C1 segment of cervical spinal cord (tissue), 14 donors: ENCODE measurements at regions not wholly inside any gene's neighbourhood (a gene's known extent, or its start where the extent isn't known, plus 50 kb on each side); places are given as distances from the start of the nearest gene placed in this dataset.
"Not testable (repeated sequence)": the region's sequence is repeated elsewhere in the genome, so short reads cannot be mapped to it uniquely, and the experiment has no call there.

Source experiments
- DNase-seq, 14 donors: peaks; one replicate each; lab custom pipeline; 2025; lab: John Stamatoyannopoulos, UW

DNA sequence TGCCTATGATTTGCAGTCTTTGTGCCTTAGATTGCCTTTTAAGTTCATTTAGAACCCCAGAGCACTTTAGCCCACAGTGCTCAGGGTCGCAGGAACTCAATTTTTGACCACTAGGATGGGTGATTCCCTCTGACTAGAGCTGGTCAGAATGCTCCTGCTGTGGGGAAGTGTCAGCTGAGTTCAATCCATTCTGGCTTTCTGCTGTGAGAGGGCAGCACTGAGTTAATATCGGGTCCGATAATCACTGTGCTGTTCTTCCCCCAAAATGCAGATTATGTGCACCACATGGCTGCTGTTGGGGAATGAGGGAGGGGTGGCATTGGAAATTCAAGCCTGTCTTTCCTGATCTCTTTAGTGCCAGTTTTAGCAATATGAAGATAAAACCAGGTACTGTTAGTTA lies 886.4 kb downstream of the DNAJB9 start:
- DNase-seq, result no peak

DNA sequence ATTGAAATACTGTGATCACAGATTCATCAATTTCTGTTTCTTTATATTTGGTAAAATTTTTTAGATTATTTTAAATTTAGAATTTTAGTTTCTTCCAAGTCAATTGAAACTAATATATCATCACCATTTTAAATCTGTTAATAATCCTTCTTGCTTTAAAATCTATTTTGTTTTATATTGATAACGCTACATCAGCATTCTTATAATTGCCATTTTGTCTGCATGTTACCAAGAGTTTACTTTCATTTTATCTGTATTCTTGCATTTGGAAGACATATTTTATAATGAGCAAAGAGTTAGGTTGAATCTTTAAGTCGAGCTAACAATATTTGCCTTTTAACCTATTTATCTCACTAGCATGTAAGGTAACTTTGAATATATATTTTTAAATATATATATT lies 890.6 kb downstream of the DNAJB9 start:
- no peak for DNase-seq

DNA sequence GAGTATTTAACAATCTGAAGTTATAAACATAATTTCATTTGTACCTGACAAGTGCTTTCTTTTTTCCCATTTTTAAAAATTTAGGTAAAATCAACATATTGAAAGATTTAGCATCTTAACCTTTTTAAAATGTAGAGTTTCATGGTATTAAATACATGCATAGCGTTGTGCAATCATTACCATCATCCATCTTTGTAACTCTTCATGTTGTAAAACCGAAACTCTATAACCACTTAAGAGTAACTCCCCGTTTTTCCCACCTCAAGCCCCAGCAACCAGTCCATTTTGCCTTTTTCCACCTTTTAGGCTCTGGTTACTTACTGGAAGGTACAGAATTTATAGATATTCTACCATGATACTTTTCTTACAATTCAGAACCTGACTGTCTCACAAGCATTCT lies 892.5 kb downstream of the DNAJB9 start:
- no peak for DNase-seq

DNA sequence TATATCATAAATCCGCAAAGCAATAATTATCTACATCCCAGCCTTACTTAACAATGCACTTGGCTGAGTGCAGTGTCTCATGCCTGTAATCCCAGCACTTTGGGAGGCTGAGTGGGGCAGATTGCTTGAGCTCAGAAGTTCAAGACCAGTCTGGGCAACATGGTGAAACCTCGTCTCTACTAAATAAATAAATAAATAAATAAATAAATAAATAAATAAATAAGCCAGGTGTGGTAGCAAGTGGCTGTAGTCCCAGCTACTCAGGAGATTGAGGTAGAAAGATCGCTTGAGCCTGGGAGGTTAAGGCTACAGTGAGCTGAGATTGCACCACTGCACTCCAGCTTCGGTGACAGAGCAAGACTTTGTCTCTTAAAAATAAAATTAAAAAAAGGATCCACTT lies 898.1 kb downstream of the DNAJB9 start:
- not testable (repeated sequence) for DNase-seq

DNA sequence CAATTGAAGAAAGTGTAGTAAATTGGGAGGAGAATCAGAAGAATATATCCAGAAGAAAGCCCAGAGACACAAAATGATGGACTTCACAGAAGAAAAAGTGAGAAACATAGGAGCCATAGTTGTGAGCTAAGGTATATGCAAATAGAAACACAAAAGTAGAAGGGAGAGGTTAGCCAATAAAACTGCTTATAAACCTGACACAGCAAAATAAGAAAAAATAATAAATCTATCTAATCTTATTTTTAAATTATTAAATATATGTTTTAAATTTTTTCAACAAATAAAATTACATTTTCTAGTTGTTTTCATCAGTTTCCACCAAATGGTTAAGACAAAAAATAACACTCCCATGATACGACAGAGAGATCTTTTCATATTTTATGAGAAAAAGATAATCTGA lies 903.5 kb downstream of the DNAJB9 start:
- DNase-seq, result no peak

DNA sequence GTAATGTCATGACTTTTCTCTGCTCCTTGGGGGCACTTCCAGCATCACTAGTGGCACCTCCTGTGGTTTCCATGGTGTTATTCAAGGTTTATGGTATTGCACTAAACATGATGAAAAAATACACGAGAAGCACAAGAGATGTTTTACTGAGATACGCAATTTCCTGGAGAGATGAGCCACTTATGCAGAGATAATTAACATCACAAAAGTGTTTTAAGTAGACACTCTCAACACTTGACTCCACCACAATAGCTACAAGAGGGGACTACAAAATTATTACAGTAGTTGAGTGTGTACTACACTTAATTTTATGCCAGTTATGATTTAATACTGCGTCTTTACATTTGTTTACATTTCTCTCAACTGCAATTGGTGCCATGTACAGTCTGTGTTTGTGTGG lies 906.7 kb downstream of the DNAJB9 start:
- no peak for DNase-seq

DNA sequence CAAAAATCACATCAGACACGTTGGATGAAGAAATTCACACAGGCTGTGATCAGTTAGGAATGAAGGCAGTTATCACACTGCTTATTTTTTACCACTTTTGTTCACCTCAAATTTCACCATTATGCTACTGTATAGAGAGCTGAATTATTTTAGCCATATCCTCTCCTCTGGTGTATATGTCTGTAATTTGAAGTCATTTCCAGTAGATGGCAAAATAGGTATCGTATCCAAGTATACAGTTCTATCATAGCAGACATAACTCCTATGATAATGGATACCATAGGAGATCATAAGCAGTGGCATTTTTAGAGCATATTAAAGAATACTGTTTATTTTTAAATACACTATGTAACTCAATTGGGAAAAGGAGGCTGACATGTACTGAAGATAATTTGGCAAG lies 909.7 kb downstream of the DNAJB9 start:
- DNase-seq, result no peak

DNA sequence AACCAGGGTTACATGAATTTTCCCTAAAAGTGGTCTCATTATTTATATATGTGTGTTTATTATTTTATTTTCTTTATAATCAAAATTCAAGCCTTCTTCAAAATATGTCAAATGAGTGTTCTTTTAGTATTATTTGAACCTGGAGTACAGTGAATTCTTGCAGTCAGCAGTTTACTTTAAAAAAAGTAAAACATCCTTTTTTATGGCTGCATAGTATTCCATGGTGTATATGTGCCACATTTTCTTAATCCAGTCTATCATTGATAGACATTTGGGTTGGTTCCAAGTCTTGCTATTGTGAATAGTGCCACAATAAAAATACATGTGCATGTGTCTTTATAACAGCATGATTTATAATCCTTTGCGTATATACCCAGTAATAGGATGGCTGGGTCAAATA lies 920.9 kb downstream of the DNAJB9 start:
- DNase-seq, result not testable (repeated sequence)

DNA sequence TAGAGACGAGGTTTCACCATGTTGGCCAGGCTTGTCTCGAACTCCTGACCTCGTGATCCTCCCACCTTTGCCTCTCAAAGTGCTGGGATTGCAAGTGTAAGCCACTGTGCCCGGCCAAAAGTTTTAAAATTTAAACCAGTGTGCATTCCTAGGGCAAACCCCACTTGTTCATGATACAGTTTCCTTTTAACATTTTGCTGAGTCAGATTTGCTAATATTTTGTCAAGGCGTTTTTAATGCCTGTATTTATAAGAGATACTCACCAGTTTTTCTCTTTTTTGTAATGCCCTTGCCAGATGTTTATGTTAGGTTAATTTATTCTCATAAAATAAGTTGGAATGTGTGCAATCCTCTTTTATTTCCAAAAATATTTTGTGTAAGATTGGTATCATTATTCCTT lies 927.4 kb downstream of the DNAJB9 start:
- no peak for DNase-seq

DNA sequence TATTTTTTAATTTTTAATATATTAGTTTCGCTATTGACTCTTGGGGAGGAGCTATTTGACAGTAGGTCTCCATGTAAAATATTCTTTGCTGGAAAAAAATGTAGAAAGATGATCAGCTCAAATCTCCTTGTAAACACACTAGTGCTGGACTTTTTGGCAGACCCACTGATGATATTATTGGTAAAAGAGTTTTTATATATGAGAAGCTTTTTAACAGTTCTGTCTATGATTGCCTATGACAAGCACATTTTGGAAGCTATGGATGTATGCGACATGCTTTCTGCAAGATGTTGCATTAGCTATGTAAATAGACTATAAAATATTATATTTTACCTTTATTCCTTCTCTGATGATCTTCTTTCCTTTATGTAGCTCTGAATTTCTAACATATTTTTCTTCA lies 928.5 kb downstream of the DNAJB9 start:
- no peak for DNase-seq

DNA sequence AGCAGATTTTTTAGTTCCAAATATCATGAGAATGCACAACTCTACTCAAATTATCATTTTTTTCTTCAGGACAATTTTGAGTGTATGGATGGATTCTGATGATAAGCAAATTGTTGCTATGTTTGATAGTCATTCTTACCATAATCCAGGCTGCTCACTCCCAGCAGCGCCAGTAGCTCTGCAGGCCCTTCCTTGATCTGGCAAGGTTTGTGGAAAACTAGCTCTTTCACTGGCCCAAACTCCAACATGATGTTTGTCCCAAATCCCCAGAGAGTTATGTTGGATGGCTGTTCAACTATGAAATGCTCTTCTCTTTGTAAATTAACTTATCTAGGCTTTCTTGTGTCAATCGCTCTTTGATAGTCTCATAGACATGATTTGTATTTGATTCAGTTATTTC lies 933.7 kb downstream of the DNAJB9 start:
- no peak for DNase-seq

DNA sequence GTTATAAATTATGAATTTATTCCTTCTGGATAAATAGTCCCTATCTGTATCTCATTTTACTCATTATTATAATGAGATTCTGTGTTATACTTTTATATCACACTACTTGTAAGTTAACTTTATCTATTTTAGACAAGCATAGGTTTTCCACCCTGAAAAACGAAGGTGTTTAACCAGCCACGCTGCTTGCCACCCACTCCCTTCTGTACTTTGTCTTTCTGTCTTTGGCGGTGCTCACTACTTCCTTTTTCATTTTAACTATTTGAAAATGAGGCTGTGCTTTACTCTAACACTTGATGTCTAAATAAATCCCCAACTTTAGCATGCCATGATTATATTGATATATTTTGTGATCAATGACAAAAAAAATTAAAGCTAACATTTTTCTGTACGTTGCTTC lies 952.9 kb downstream of the DNAJB9 start:
- no peak for DNase-seq

DNA sequence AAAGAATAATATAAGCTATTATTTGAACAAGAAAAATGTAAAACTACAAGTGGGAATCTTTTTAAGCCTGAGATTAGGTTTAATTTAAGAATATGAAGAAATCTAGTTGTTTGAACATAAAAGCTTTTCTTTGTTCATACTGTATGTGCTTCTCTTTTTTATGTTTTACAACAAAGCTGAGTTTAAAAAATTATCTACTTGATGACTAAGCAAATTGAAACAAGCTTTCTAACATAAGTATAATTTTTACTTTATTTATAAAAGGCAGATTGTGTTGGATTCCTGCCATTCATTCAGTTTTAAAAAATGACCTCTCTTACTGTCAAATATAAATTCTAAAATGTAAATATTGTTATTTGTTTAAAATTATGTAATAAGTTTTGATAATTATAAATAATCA lies 958.2 kb downstream of the DNAJB9 start:
- DNase-seq, result no peak

DNA sequence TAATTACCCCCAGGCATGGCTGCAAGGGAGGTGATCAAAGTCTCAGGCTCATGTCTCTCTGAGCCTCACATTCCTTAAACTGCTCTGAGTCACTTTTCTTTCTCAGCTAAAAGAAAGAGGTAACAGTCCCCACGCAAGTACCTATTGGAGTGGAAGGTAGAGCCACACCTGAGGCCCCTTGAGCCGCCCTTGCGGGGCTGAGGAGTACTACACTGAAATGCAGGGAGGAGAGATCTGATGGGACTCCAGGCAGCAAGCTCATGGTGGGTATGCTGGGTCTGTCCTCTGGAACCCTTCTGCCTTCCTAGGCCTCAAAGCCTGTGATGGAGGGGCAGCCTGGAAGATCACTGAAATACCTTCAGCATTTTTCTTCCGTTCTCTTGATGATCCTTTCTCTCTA lies 960.0 kb downstream of the DNAJB9 start:
- DNase-seq, result no peak

DNA sequence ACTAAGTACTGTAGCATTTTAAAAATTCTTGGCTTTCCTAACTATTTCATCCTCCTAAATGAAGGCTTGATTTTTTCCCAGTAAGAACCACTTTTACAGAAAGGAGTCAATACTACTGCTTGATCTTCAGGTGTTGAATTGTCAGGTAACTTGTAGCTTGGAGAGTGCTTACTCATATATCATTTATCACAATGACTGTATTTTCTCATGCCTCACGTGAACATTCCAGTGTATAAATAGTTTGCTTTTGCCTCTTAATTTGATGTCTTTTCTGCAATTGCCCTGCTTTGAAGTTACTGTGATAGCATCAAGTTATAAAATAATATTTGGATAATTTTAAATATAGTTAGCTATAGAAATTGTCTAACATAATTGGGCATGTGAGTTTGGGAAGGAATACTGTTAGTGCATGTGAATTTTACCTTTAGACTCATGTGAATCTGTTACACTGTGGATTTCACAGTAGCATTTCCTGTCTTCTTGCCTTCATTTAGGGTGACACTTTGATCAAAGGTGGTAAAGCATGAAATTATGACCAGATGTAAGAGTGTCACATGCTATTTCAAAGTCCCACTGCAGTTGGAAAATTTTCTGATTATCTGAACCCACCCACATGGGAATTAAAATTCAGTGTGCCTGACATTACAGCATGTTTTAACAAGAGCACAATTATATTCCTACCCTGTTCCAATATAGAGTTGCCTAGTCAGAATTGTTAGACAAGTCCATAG lies 962.8 kb downstream of the DNAJB9 start:
- DNase-seq, result no peak

DNA sequence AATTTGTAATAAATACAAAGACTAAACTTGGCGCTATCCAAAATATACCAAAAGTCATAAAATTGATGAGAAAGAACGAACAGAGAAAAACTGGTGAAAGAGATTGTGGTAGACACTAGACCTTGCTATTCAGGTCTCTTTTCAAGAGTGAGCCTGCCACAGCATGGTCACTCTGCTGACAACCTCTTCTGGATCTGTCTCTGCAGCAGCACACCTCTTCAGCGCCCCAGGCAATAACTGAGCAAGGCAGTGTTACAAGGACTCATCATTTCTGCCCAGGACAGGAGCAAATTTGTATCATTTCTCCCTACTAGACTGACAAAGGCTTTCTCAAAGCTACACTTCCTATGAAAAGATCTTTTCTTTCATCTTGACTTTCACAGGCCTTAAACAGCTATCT lies 976.0 kb downstream of the DNAJB9 start:
- DNase-seq, result no peak

DNA sequence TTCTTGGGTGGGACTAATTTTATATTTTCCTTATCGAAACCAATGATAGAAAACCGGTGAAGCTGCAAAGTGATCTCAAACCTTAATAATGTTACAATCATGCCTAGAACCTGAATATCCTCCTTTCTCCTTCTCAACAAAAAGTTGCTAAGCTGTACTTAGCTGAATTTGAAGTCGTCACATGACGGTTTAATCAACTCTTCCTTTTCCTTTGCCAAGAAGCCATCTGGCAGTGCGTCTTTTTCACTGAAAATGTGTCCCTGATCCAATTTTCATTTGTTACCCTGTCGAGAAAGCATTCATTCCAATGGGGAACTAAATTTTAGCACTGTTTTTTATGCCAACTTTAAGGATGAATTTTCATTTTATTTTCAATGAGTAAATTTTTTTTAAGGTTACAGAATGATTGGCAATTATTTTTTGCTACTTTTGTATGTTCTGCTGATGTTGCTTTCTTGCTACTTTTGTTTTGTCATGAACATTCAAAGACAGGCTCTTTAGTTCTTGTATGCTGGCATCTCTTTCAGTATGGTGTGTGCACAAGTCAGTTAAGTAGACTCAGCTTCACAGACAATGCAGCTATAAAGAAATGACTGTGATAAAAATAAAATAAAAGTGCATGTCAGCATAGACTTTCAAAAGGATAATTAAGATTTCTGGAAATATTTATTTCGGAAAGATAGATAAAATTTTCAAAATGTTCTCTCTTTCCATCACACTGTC lies 980.0 kb downstream of the DNAJB9 start:
- no peak for DNase-seq

DNA sequence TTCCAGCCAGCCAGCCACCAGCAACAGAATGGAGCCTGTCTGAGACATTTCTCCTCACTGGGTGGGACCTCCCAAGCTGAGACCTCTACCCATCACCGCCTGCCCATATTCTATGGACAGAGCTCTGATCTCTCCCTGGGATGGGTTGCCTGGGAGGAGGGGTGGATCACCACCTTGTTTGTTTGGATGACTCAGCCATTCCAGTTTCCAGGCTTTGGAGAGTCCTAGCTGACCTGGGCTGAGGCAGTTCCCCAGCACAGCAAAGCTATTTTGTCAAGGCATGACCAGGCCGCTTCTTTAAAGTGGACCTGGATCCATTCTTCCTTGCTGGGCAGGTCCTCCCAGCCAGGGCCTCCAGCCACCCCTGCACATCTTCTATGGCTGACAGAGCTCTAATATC lies 982.3 kb downstream of the DNAJB9 start:
- no peak for DNase-seq

DNA sequence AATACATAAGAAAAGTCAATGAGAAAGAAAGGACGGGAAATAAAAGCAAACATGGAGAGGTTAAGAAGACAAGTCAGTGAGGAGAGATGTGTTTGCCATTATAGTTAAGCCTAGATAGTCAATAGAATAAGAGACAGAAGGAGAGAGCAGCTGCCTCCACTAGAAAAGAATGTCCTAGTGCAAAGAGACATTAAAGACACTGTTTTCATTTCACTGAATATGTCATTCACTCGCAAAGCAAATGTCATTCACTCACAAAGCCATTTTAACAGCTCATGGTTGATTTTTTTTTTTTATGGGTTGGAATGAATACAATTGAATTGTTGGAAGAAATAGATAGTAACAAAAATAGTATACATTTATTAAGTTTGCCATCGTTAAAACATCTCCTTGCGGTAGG lies 1007.6 kb downstream of the DNAJB9 start:
- DNase-seq, result no peak

DNA sequence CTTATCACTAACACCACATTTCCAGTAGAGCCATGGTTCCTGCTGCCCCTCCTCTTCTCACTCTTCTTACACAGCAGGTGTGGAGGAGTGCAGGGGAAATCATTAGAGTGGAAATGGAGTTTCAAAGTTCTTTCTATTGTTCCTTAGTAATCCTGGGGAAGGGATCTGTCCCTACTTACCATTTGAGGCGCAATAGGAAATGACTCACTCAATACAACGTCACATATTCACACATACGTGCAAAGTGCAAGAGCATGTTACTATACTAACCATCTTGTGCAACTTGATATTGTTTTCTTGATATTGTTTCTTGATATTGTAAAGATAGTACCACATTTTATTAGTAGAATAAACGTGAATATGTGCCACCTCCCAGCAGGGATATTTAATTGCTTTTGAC lies 1010.2 kb downstream of the DNAJB9 start:
- no peak for DNase-seq

DNA sequence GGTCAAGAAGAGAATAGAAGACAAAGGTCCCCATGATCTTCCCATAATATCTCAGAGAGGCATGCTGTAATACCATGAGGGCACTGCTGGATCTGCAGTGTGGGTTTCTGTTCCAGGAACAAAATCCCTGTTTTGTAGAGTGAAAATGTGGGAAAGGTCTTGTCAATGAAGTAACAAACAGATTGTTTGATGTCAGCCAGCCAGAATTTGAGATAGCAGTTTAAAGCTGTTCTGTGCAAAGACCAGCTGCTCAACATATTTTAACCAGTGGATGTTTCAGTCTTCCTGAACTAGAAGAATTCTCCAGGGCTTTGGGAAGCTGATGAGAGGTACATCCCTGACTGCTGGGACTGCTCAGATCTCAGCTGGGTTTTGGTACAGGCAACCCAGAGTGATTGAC lies 1012.5 kb downstream of the DNAJB9 start:
- no peak for DNase-seq

DNA sequence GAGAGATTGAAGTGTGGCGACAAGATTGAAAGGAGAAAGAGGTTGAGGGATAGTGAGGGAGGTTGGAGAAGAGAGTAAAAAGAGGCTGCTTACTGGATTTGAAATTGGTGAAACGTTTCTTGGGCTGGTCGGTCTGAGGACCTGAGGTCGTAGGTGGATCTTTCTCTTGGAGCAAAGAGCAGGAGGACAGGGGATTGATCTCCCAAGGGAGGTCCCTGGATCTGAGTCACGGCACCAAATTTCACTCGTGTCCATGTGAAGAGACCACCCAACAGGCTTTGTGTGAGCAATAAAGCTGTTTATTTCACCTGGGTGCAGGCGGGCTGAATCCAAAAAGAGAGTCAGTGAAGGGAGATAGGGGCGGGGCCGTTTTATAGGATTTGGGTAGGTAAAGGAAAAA lies 1027.3 kb downstream of the DNAJB9 start:
- DNase-seq, result not testable (repeated sequence)

DNA sequence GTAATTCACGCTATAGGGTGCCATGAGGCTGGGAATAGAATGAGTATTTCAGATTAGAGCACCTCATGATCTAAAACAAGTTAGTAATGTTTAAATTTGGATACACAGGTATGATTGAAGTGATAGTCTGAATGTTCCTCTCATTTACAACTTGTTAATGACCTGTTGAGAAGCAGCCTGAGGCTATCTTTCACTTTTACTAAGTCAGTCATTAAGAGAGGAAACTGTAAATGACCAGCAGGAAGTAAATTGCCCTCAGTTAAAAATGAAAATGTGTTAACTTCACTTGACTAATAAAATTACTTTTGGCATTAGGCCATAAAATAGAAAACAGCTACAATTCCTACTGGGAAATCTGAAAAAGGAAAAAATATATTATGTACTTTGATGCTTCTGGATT lies 1042.0 kb downstream of the DNAJB9 start:
- no peak for DNase-seq
